PC-9 (cell line): ENCODE measurements at regions not wholly inside any gene's neighbourhood (a gene's known extent, or its start where the extent isn't known, plus 50 kb on each side); places are given as distances from the start of the nearest gene placed in this dataset.

Experiments
- BruUV-seq: library from RNA; stranded (reverse); fragments of 400-500 nt; replicated peaks from 2 replicates; lab custom pipeline; 2021; lab: Mats Ljungman, UMichigan
- CTCF ChIA-PET: fragments of 300-600 bp; sonication (Branson Sonifier 250); formaldehyde crosslinking; loops from one replicate; lab custom pipeline; 2022; ENCODE audit warnings: antibody characterized with exemption; lab: Charles Lee
- POLR2A ChIA-PET: fragments of 300-600 bp; sonication (Branson Sonifier 250); formaldehyde crosslinking; loops from one replicate; lab custom pipeline; 2022; ENCODE audit warnings: antibody characterized with exemption; ENCODE audit not compliant: unreplicated experiment; lab: Charles Lee
- DNase-seq, 2 experiments: peaks; one replicate each; pipeline versions ENCODE4 v3.0.0 to v3.0.0-alpha.2; 2015 to 2022; ENCODE audit warnings: mixed read lengths in 1 of 2
- H2AFZ ChIP-seq: fragments of 200-600 bp; sonication (generic); 2 replicates; pipeline ENCODE4 v1.8.1; 2017; ENCODE audit warnings: antibody characterized with exemption
- H3F3A ChIP-seq: fragments of 200-600 bp; sonication (generic); 2 replicates; pipeline ENCODE4 v1.8.1; 2017; ENCODE audit warnings: antibody characterized with exemption, mild to moderate bottlenecking, low read depth; ENCODE audit not compliant: insufficient read depth
- H3K27ac ChIP-seq: fragments of 200-600 bp; sonication (generic); 2 replicates; pipeline ENCODE4 v1.6.1; 2016; ENCODE audit warnings: mixed run types
- H3K27me3 ChIP-seq: fragments of 200-600 bp; sonication (generic); 2 replicates; pipeline ENCODE4 v1.6.1; 2016; ENCODE audit warnings: low read depth, mixed run types; ENCODE audit not compliant: insufficient read depth
- H3K36me3 ChIP-seq: fragments of 200-600 bp; sonication (generic); 2 replicates; pipeline ENCODE4 v1.6.1; 2016; ENCODE audit warnings: low read depth, mixed run types
- H3K4me1 ChIP-seq: fragments of 200-600 bp; sonication (generic); replicated peaks from 2 replicates; pipeline ENCODE4 v1.6.1; 2016; ENCODE audit warnings: mixed run types; ENCODE audit not compliant: insufficient read depth
- H3K4me2 ChIP-seq: fragments of 200-600 bp; sonication (generic); 2 replicates; pipeline ENCODE4 v1.6.1; 2017; ENCODE audit warnings: mixed run types
- H3K4me3 ChIP-seq: fragments of 200-600 bp; sonication (generic); 2 replicates; pipeline ENCODE4 v1.6.1; 2016; ENCODE audit warnings: mixed run types
- H3K79me2 ChIP-seq: fragments of 200-600 bp; sonication (generic); 2 replicates; pipeline ENCODE4 v1.6.1; 2017; ENCODE audit warnings: low read depth, mixed run types
- H3K9me2 ChIP-seq: fragments of 200-600 bp; sonication (generic); 2 replicates; pipeline ENCODE4 v1.8.1; 2017; ENCODE audit warnings: mild to moderate bottlenecking; ENCODE audit not compliant: insufficient read depth
- H3K9me3 ChIP-seq: fragments of 200-600 bp; sonication (generic); 2 replicates; pipeline ENCODE4 v1.8.1; 2016; ENCODE audit warnings: low read depth; ENCODE audit not compliant: insufficient read depth
- H4K20me1 ChIP-seq: fragments of 200-600 bp; sonication (generic); 2 replicates; pipeline ENCODE4 v1.8.1; 2017; ENCODE audit not compliant: insufficient read depth
- EZH2 ChIP-seq: fragments of 200-600 bp; sonication (generic); IDR thresholded peaks from 2 replicates; pipeline ENCODE4 v1.8.0; 2017; ENCODE audit warnings: antibody characterized with exemption, low read depth
- intact Hi-C: fragments of 100-400 bp; cut with micrococcal nuclease; formaldehyde crosslinking; loops from one replicate; pipeline ENCODE4 v1.10.0; 2022; ENCODE audit not compliant: unreplicated experiment
- TF ChIP-seq, protein P1 (sequence below): fragments of 200-600 bp; sonication (generic); conservative IDR thresholded peaks from 2 replicates; pipeline ENCODE4 v1.6.1; 2017; ENCODE audit warnings: mixed run types, antibody characterized with exemption, mild to moderate bottlenecking, moderate library complexity

DNA sequence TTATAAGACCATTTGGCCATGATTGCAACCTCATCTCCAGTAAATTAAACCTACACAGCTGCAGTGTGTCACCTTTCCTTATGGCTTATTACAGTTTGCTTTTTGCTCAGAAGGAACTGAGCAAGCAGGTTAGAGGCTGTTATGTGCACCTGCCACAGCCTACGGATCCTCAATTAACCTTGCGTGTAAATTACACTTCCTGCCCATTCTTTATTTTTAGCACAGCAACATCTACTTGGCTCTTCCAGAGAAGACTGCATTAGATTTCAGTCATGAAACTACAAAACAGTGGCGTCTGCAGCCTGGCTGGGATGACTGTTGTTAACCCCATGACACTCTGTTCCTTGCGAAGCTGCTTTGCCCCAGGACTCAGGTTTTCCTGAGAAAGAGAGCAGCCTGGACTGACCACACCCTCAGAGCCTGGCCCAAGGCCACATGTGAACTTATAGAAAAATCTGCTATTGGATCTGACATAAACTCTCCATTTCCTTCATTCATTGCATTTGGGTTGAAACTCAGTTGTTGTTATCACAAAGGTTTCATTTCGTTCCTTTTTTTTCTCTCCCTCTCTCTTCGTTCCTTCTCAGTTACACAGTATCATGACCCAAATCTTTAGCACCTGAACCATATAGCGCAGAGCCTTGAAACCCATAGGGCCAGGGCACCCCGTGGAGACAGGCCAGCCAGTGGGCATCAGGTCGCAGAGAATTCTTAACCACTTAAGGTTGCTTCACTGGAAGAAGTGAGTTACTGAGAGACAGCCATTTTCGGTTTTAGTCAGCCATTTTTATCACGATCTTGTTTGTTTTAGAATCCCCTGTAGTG lies 138.6 kb downstream of the PALM2AKAP2 start:
- CTCF ChIA-PET: no interaction called here
- Histone ChIP-seq H2AFZ (no peak overlapping the region), H3K27me3 (no peaks in the 10 kb centered on the region)

DNA sequence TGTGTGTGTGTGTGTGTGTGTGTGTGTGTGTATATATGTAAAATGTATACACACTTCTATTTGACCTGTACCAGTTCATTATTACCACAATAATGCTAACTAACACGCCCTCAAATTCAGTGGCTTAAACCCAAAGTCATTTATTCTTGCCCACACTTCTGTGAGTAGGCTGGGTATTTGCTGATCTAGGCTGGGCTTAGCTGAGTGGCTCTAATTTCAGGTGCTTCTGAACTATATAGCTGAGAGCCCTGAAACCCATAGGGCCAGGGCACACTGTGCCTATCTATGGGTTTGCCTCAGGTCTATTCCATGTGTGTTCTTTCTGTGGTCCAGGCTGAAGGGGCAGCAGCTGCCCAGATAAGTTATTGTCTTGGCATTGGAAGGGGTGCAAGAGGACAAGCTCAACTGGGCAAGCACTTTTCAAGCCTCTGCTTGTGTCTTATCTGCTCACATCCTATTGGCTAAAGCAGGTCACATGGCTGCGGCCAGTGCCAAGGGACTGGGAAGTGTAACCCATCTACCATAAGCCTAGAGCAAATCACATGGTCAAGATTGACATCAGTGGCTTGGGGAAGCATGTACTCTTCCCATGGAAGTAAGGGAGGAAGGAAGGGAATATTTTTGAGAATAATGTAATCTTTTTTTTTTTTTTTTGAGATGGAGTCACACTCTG lies 139.9 kb downstream of the PALM2AKAP2 start:
- intact Hi-C loops: no loop called here
- H3K9me2 ChIP-seq: no peaks in the 10 kb centered on the region
- no peaks in the 10 kb centered on the region for H3F3A ChIP-seq
- H3K4me2 ChIP-seq: no peak overlapping the region
- no peaks in the 10 kb centered on the region for H3K27me3 ChIP-seq
- no peaks in the 10 kb centered on the region for H4K20me1 ChIP-seq
- no peak overlapping the region for H3K27ac ChIP-seq
- CTCF ChIA-PET: interaction anchor here (0.6 kb wide), 1 partner anchor 226 kb away, joined by 5 read pairs; no protein-coding TSS in a partner anchor
- POLR2A ChIA-PET: interaction anchor here (0.6 kb wide), 1 partner anchor 915 kb away, joined by 3 read pairs; no protein-coding TSS in a partner anchor
- no peak overlapping the region for H3K4me3 ChIP-seq
- H3K36me3 ChIP-seq: no peaks in the 10 kb centered on the region
- H3K79me2 ChIP-seq: no peaks in the 10 kb centered on the region
- no peak for TF ChIP-seq EZH2
- TF ChIP-seq, protein P1, sequence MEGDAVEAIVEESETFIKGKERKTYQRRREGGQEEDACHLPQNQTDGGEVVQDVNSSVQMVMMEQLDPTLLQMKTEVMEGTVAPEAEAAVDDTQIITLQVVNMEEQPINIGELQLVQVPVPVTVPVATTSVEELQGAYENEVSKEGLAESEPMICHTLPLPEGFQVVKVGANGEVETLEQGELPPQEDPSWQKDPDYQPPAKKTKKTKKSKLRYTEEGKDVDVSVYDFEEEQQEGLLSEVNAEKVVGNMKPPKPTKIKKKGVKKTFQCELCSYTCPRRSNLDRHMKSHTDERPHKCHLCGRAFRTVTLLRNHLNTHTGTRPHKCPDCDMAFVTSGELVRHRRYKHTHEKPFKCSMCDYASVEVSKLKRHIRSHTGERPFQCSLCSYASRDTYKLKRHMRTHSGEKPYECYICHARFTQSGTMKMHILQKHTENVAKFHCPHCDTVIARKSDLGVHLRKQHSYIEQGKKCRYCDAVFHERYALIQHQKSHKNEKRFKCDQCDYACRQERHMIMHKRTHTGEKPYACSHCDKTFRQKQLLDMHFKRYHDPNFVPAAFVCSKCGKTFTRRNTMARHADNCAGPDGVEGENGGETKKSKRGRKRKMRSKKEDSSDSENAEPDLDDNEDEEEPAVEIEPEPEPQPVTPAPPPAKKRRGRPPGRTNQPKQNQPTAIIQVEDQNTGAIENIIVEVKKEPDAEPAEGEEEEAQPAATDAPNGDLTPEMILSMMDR: no peak
- DNase-seq: no peak
- BruUV-seq: no TSS peak
- no peak overlapping the region for H2AFZ ChIP-seq
- H3K4me1 ChIP-seq: no peaks in the 10 kb centered on the region
- H3K9me3 ChIP-seq: no peaks in the 10 kb centered on the region

More for the DNA sequence above, 138.6 kb downstream of the PALM2AKAP2 start:
- no peak for DNase-seq
- BruUV-seq: no TSS peak
- Histone ChIP-seq H3K27ac (no peak overlapping the region), H3K79me2 (no peaks in the 10 kb centered on the region), H3K4me2 (no peak overlapping the region), H3K9me3 (no peaks in the 10 kb centered on the region), H3F3A (no peaks in the 10 kb centered on the region), H3K4me1 (no peaks in the 10 kb centered on the region), H3K9me2 (no peaks in the 10 kb centered on the region), H3K4me3 (no peak overlapping the region), H4K20me1 (no peaks in the 10 kb centered on the region), H3K36me3 (no peaks in the 10 kb centered on the region)
- POLR2A ChIA-PET: interaction anchor here (0.6 kb wide), 1 partner anchor 1295 kb away, joined by 3 read pairs; no protein-coding TSS in a partner anchor
- TF ChIP-seq EZH2: no peak
- TF ChIP-seq, protein P1: no peak
- intact Hi-C loops: no loop called here

DNA sequence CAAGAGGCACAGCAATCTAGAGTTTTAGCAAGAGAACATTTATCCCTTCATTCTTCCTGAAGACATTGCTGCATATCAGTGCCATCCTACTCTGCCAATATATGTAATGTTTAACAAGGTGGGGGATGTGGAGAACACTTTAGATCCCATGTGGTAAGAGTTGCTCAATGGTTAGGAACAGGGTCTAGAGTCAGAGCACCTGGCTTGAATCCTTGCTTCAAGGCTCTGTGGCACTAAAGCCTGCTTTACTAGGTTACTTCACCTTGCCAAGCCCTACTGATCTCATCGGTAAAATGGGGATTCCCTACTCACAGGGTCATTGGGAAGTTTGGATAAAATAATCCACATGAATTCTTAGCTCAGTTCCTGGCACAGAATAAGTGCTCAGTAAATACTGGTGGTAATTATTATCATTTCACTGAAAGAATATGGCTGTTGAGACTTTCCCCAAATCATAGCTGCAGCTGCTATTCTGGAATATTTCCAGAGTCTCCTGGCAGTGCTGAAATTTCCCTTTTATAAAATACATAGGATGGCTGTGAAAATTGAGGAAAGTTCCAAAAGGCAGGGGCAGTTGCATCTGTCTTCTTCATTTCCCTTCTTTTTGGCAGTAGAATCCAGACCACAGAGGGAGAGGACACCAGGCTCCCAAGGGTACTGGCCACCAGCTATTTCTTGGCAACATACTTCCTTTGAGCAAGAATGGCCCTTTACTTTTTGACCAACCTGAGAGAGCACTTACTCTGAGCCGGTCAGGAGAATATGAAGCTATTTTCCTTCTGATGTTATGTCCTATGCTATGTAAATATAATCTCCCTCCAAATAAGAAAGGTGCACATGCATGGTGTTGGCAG lies 142.8 kb downstream of the PALM2AKAP2 start:
- POLR2A ChIA-PET: interaction anchor here (0.6 to 0.8 kb wide), 2 partner anchors 355 to 615 kb away, joined by 4 to 6 read pairs; no protein-coding TSS in a partner anchor
- TF ChIP-seq, protein P1: no peak
- no peak for TF ChIP-seq EZH2

More for the DNA sequence above, 142.8 kb downstream of the PALM2AKAP2 start:
- H2AFZ ChIP-seq: no peak overlapping the region
- H3K9me2 ChIP-seq: no peaks in the 10 kb centered on the region
- H3K4me2 ChIP-seq: no peak overlapping the region
- no peaks in the 10 kb centered on the region for H3K9me3 ChIP-seq
- H3K79me2 ChIP-seq: no peaks in the 10 kb centered on the region
- no peaks in the 10 kb centered on the region for H3K27me3 ChIP-seq
- no peak for DNase-seq
- H3K4me1 ChIP-seq: no peaks in the 10 kb centered on the region
- CTCF ChIA-PET: no interaction called here
- no peak overlapping the region for H3K4me3 ChIP-seq
- H3K27ac ChIP-seq: no peak overlapping the region
- no peaks in the 10 kb centered on the region for H3F3A ChIP-seq
- intact Hi-C loops: no loop called here
- no TSS peak for BruUV-seq
- no peaks in the 10 kb centered on the region for H3K36me3 ChIP-seq
- H4K20me1 ChIP-seq: no peaks in the 10 kb centered on the region
